ENCODE measurements at regions not wholly inside any gene's neighbourhood (a gene's known extent, or its start where the extent isn't known, plus 50 kb on each side); places are given as distances from the start of the nearest gene placed in this dataset.
A peak's percentile ranks its signal among the peaks of the same experiment; 100 is the strongest.
"Not testable (repeated sequence)": the region's sequence is repeated elsewhere in the genome, so short reads cannot be mapped to it uniquely, and the experiment has no call there.

DNA sequence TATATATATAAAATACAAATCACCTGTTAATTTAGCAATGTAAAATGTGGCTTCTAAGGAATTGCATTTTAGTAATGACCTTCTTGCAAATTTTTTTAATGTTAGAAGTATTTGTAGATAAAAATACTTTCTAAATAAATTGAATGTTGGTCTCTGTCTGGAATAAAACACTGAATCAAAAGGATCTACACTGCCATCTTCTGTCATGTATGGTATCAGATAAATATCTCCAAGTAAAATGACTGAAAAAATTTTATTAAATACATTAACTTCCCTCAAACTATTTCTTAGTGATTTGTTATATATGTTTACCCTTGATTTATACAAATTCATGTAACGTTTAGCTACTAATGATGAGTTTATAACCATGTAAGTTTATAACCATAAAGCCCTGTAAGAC lies 2029.3 kb downstream of the MRPL39 start:
- no peaks in the 10 kb centered on the region for H3K79me2 ChIP-seq (ENCODE audit: low read length)
- H3K4me2 ChIP-seq (ENCODE audit: low read length), result no peak overlapping the region
- H3K9me3 ChIP-seq (ENCODE audit: insufficient read depth, low read length), result no peaks in the 10 kb centered on the region
- H3K9ac ChIP-seq (ENCODE audit: low read length), result no peak overlapping the region
- H2AFZ ChIP-seq (ENCODE audit: low read depth, low read length), result no peak overlapping the region
- no peaks in the 10 kb centered on the region for H3K36me3 ChIP-seq (replicated peaks; ENCODE audit: low read depth, low read length)
- no peaks in the 10 kb centered on the region for H3K4me1 ChIP-seq (ENCODE audit: low read length)
- no peaks in the 10 kb centered on the region for H4K20me1 ChIP-seq (ENCODE audit: insufficient read depth, low read length)
- H3K4me3 ChIP-seq (ENCODE audit: low read length), result no peak overlapping the region
- TF ChIP-seq, protein P1, sequence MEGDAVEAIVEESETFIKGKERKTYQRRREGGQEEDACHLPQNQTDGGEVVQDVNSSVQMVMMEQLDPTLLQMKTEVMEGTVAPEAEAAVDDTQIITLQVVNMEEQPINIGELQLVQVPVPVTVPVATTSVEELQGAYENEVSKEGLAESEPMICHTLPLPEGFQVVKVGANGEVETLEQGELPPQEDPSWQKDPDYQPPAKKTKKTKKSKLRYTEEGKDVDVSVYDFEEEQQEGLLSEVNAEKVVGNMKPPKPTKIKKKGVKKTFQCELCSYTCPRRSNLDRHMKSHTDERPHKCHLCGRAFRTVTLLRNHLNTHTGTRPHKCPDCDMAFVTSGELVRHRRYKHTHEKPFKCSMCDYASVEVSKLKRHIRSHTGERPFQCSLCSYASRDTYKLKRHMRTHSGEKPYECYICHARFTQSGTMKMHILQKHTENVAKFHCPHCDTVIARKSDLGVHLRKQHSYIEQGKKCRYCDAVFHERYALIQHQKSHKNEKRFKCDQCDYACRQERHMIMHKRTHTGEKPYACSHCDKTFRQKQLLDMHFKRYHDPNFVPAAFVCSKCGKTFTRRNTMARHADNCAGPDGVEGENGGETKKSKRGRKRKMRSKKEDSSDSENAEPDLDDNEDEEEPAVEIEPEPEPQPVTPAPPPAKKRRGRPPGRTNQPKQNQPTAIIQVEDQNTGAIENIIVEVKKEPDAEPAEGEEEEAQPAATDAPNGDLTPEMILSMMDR (IDR thresholded peaks at IDR 0.05; ENCODE audit: low read depth, low read length), result peak; percentile 23; the same call in 1 of the 2 replicates
- no peak for TF ChIP-seq EZH2phosphoT487 (IDR thresholded peaks at IDR 0.05; ENCODE audit: low read depth)
- no peaks in the 10 kb centered on the region for H3K27me3 ChIP-seq (ENCODE audit: low read depth, low read length)
- H3K27ac ChIP-seq (ENCODE audit: low read length), result no peak overlapping the region

DNA sequence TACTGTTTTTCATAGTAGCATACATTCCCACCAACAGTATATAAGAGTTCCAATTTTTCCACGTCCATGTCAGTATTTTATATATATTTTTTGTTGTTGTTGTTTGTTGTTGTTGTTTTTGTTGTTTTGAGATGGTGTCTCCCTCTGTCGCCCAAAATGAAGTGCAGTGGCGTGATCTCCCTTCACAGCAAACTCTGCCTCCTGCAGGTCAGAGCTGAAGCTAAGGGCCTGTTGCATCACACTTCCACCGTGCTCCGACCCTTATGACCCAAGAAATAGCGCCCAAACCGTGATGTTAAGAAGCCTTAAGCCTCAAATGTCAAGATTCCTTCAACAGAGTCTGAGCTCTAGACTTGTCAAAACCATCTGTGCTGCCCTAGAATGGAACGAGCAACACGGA lies 2032.3 kb downstream of the MRPL39 start:
- H3K9ac ChIP-seq (ENCODE audit: low read length), result no peak overlapping the region
- H2AFZ ChIP-seq (ENCODE audit: low read depth, low read length), result no peak overlapping the region
- no peak overlapping the region for H3K4me3 ChIP-seq (ENCODE audit: low read length)
- no peaks in the 10 kb centered on the region for H3K79me2 ChIP-seq (ENCODE audit: low read length)
- H3K4me2 ChIP-seq (ENCODE audit: low read length), result no peak overlapping the region
- no peaks in the 10 kb centered on the region for H3K27me3 ChIP-seq (ENCODE audit: low read depth, low read length)
- H4K20me1 ChIP-seq (ENCODE audit: insufficient read depth, low read length), result no peaks in the 10 kb centered on the region
- H3K9me3 ChIP-seq (ENCODE audit: insufficient read depth, low read length), result no peaks in the 10 kb centered on the region
- no peak overlapping the region for H3K27ac ChIP-seq (ENCODE audit: low read length)
- TF ChIP-seq, protein P1 (IDR thresholded peaks at IDR 0.05; ENCODE audit: low read depth, low read length), result no peak
- TF ChIP-seq EZH2phosphoT487 (IDR thresholded peaks at IDR 0.05; ENCODE audit: low read depth), result no peak
- H3K36me3 ChIP-seq (replicated peaks; ENCODE audit: low read depth, low read length), result no peaks in the 10 kb centered on the region
- no peaks in the 10 kb centered on the region for H3K4me1 ChIP-seq (ENCODE audit: low read length)

DNA sequence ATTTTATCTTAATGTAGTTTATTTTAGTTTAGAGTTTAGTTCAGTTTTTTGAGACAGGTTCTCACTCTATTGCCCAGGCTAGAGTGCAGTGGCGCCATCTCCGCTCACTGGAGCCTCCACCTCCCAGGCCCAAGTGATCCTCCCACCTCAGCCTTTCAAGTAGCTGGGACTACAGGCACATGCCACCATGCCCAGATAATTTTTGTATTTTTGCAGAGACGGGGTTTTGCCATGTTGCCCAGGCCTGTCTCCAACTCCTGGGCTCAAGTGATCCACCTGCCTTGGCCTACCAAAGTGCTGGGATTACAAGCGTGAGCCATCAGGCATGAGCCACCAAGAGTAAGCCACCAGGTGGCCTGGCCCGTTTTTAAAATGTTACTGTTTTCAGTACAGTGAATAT lies 2058.4 kb downstream of the MRPL39 start:
- H4K20me1 ChIP-seq (ENCODE audit: insufficient read depth, low read length); H2AFZ ChIP-seq (ENCODE audit: low read depth, low read length); H3K9me3 ChIP-seq (ENCODE audit: insufficient read depth, low read length); H3K9ac ChIP-seq (ENCODE audit: low read length); H3K27me3 ChIP-seq (ENCODE audit: low read depth, low read length); H3K36me3 ChIP-seq (replicated peaks; ENCODE audit: low read depth, low read length); H3K4me1 ChIP-seq (ENCODE audit: low read length); H3K4me2 ChIP-seq (ENCODE audit: low read length); H3K79me2 ChIP-seq (ENCODE audit: low read length); H3K4me3 ChIP-seq (ENCODE audit: low read length); H3K27ac ChIP-seq (ENCODE audit: low read length): not testable (repeated sequence)

DNA sequence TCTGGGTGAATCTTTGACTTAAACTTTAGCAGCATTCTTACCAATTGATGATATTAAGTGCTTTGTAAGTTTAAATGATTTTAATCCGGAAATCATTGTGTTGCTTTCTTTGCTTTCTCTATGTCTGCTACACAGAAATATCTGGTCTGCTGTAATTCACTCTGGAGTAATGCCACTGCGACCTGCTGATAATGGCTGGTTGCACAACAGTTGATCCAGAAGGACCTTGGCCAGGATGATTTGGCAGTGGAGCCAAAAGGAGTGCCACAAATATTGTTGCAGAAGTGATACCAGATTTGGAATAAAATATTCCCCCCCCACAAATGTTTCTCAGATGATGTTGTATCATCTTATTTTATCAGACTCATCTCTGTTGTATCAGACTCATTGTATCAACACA lies 2063.9 kb downstream of the MRPL39 start:
- Histone ChIP-seq H3K9ac (ENCODE audit: low read length) (no peak overlapping the region), H3K4me3 (ENCODE audit: low read length) (no peak overlapping the region), H3K27ac (ENCODE audit: low read length) (no peak overlapping the region), H2AFZ (ENCODE audit: low read depth, low read length) (no peak overlapping the region), H3K4me1 (ENCODE audit: low read length) (no peaks in the 10 kb centered on the region), H3K9me3 (ENCODE audit: insufficient read depth, low read length) (no peaks in the 10 kb centered on the region), H3K27me3 (ENCODE audit: low read depth, low read length) (no peaks in the 10 kb centered on the region), H4K20me1 (ENCODE audit: insufficient read depth, low read length) (no peaks in the 10 kb centered on the region), H3K4me2 (ENCODE audit: low read length) (no peak overlapping the region), H3K79me2 (ENCODE audit: low read length) (no peaks in the 10 kb centered on the region), H3K36me3 (replicated peaks; ENCODE audit: low read depth, low read length) (no peaks in the 10 kb centered on the region)
- TF ChIP-seq EZH2phosphoT487 (IDR thresholded peaks at IDR 0.05; ENCODE audit: low read depth), result no peak
- TF ChIP-seq, protein P1 (IDR thresholded peaks at IDR 0.05; ENCODE audit: low read depth, low read length), result no peak

DNA sequence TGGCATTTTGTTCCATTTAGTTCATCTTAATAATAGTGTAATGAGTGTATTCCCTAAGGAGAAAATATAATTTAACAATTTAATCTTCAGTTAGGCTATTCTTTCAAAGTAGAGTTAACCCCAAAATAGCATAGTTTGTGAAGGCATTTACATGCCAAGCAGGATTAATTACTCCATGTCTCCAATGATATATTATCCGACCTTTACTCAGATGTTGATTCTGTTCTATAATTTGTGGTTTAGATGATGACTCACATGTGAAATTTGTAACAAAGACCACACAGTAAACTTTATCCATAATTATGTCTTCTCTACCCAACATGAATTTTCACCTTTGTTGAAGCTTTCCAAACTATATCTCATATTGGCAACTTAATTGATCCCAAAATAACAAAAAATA lies 2065.2 kb downstream of the MRPL39 start:
- Histone ChIP-seq H3K79me2 (ENCODE audit: low read length) (no peaks in the 10 kb centered on the region), H3K36me3 (replicated peaks; ENCODE audit: low read depth, low read length) (no peaks in the 10 kb centered on the region), H3K4me2 (ENCODE audit: low read length) (no peak overlapping the region), H3K4me1 (ENCODE audit: low read length) (no peaks in the 10 kb centered on the region), H2AFZ (ENCODE audit: low read depth, low read length) (no peak overlapping the region), H3K9ac (ENCODE audit: low read length) (no peak overlapping the region), H3K9me3 (ENCODE audit: insufficient read depth, low read length) (no peaks in the 10 kb centered on the region), H3K4me3 (ENCODE audit: low read length) (no peak overlapping the region), H3K27ac (ENCODE audit: low read length) (no peak overlapping the region), H3K27me3 (ENCODE audit: low read depth, low read length) (no peaks in the 10 kb centered on the region), H4K20me1 (ENCODE audit: insufficient read depth, low read length) (no peaks in the 10 kb centered on the region)
- no peak for TF ChIP-seq EZH2phosphoT487 (IDR thresholded peaks at IDR 0.05; ENCODE audit: low read depth)
- TF ChIP-seq, protein P1 (IDR thresholded peaks at IDR 0.05; ENCODE audit: low read depth, low read length), result no peak

Data from OCI-LY3 (cell line).